ENCODE measurements at regions not wholly inside any gene's neighbourhood (a gene's known extent, or its start where the extent isn't known, plus 50 kb on each side); places are given as distances from the start of the nearest gene placed in this dataset.

- TF ChIP-seq SMC3 (IDR thresholded peaks at IDR 0.05; ENCODE audit: low read depth, low read length) (peak; percentile 82), YY1 (IDR thresholded peaks at IDR 0.05; ENCODE audit: low read depth) (no peak), RAD21 (IDR thresholded peaks at IDR 0.05; ENCODE audit: low read length) (peak; percentile 90), GATA2 (CRISPR knock-in tag; IDR thresholded peaks at IDR 0.05) (no peak), CTCF (IDR thresholded peaks at IDR 0.05) (peak; percentile 92)
- no peaks in the 10 kb centered on the region for H3K9me3 ChIP-seq
- H3F3A ChIP-seq (replicated peaks; ENCODE audit: insufficient read depth), result no peaks in the 10 kb centered on the region
- ChIA-PET CTCF (interaction anchor here (0.5 to 2.2 kb wide), 50 partner anchors 10 to 1387 kb away, joined by 3 to 27 read pairs (median 3); partner anchors contain the start of gene RAP2C), POLR2A (interaction anchor here (0.6 kb wide), 1 partner anchor 270 kb away, joined by 3 read pairs; no protein-coding TSS in a partner anchor)
- H3K4me2 ChIP-seq, result peak overlapping the region; percentile 51
- H3K27me3 ChIP-seq (ENCODE audit: insufficient read depth), result peaks cover 11% of the 10 kb centered on the region; the same call in 1 of the 2 replicates
- peaks cover 0 to 3% of the 10 kb centered on the region in 2 experiments; a peak in 1 of 4 replicates for H3K4me1 ChIP-seq (ENCODE audit: control insufficient read depth in 1 of 2, insufficient read depth in 2 of 2, low read depth in 1 of 2, low read length in 1 of 2)
- no peak overlapping the region for H3K27ac ChIP-seq (ENCODE audit: low read depth in 2 of 2, low read length in 1 of 2)
- peak overlapping the region in 1 of 2 experiments; percentile 24; a peak in 1 of 4 replicates for H3K4me3 ChIP-seq (ENCODE audit: low read depth in 2 of 2, low read length in 1 of 2)
- H4K20me1 ChIP-seq (ENCODE audit: insufficient read depth), result no peaks in the 10 kb centered on the region
- no peaks in the 10 kb centered on the region for H3K9me2 ChIP-seq
- no peaks in the 10 kb centered on the region for H3K79me2 ChIP-seq (ENCODE audit: insufficient read depth)
- no peak overlapping the region; the same call in 1 of the 2 replicates for H2AFZ ChIP-seq (ENCODE audit: low read depth)
- H3K9ac ChIP-seq, result no peak overlapping the region
- 20% methylated on average over 30 of the region's 31 CpGs for WGBS (ENCODE audit: low lambda C conversion rate)
- DNase-seq, result peak; percentile 81
- H3K36me3 ChIP-seq (replicated peaks in 1 of 2; ENCODE audit: control insufficient read depth in 1 of 2, insufficient read depth in 2 of 2, low read length in 1 of 2), result no peaks in the 10 kb centered on the region
Observed at GRCh38 chrX:131841496-131842437, 181.3 kb upstream of the STK26 start.

DNA sequence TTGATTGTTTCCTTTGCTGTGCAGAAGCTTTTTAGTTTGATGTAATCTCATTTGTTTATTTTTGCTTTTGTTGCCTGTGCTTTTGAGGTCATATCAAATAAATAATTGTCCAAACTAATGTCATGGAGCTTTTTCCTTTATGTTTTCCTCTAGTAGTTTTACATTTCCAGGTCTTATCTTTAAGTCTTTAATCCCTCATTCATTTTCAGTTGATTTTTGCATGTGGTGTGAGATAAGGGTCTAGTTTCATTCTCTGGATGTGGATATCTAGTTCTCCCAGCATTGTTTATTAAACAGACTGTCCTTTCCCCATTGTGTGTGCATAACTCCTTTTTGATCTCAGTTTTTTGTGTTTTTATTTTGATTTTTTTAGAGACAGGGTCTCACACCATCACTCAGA is 179.1 kb upstream of the STK26 start:
- Histone ChIP-seq H3K9me2 (no peaks in the 10 kb centered on the region), H2AFZ (ENCODE audit: low read depth) (no peak overlapping the region), H3K9me3 (no peaks in the 10 kb centered on the region), H3K79me2 (ENCODE audit: insufficient read depth) (no peaks in the 10 kb centered on the region), H4K20me1 (ENCODE audit: insufficient read depth) (no peaks in the 10 kb centered on the region), H3K27me3 (ENCODE audit: insufficient read depth) (peaks cover 11% of the 10 kb centered on the region; the same call in 1 of the 2 replicates), H3K4me2 (no peak overlapping the region), H3K9ac (no peak overlapping the region), H3K4me1 (ENCODE audit: control insufficient read depth in 1 of 2, insufficient read depth in 2 of 2, low read depth in 1 of 2, low read length in 1 of 2) (peaks cover 0 to 3% of the 10 kb centered on the region in 2 experiments; a peak in 1 of 4 replicates), H3F3A (replicated peaks; ENCODE audit: insufficient read depth) (no peaks in the 10 kb centered on the region), H3K4me3 (ENCODE audit: low read depth in 2 of 2, low read length in 1 of 2) (no peak overlapping the region), H3K36me3 (replicated peaks in 1 of 2; ENCODE audit: control insufficient read depth in 1 of 2, insufficient read depth in 2 of 2, low read length in 1 of 2) (no peaks in the 10 kb centered on the region), H3K27ac (ENCODE audit: low read depth in 2 of 2, low read length in 1 of 2) (no peak overlapping the region)
- ChIA-PET POLR2A (no interaction called here), CTCF (interaction anchor here (1.0 to 1.7 kb wide), 4 partner anchors 9 to 770 kb away, joined by 3 to 4 read pairs (median 4); partner anchors contain the start of gene RAP2C)
- DNase-seq, result no peak
- TF ChIP-seq NRF1 (IDR thresholded peaks at IDR 0.05; ENCODE audit: low read depth, low read length) (no peak), TCF12 (IDR thresholded peaks at IDR 0.05) (no peak), EP300 (IDR thresholded peaks at IDR 0.05; ENCODE audit: borderline replicate concordance in 1 of 2, low read depth in 1 of 2, low read length in 1 of 2) (no peak), CTCF (IDR thresholded peaks at IDR 0.05) (no peak), RAD21 (IDR thresholded peaks at IDR 0.05; ENCODE audit: low read length) (no peak), FOSL2 (IDR thresholded peaks at IDR 0.05; ENCODE audit: borderline replicate concordance, low read depth) (no peak), GABPA (IDR thresholded peaks at IDR 0.05; ENCODE audit: low read depth) (no peak), RFX5 (IDR thresholded peaks at IDR 0.05; ENCODE audit: low read length) (no peak), EZH2phosphoT487 (IDR thresholded peaks at IDR 0.05; ENCODE audit: borderline replicate concordance, low read depth) (no peak), ZBTB33 (IDR thresholded peaks at IDR 0.05; ENCODE audit: borderline replicate concordance, low read depth) (no peak), ELF1 (IDR thresholded peaks at IDR 0.05) (no peak), FOXJ3 (CRISPR knock-in tag; IDR thresholded peaks at IDR 0.05) (no peak), TEAD4 (IDR thresholded peaks at IDR 0.05; ENCODE audit: borderline replicate concordance, insufficient read depth) (no peak), CHD2 (IDR thresholded peaks at IDR 0.05; ENCODE audit: low read length, partially characterized antibody) (no peak), SIN3A (IDR thresholded peaks at IDR 0.05; ENCODE audit: borderline replicate concordance, low read depth, low read length) (no peak)
- TF ChIP-seq, protein P1, sequence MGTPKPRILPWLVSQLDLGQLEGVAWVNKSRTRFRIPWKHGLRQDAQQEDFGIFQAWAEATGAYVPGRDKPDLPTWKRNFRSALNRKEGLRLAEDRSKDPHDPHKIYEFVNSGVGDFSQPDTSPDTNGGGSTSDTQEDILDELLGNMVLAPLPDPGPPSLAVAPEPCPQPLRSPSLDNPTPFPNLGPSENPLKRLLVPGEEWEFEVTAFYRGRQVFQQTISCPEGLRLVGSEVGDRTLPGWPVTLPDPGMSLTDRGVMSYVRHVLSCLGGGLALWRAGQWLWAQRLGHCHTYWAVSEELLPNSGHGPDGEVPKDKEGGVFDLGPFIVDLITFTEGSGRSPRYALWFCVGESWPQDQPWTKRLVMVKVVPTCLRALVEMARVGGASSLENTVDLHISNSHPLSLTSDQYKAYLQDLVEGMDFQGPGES (IDR thresholded peaks at IDR 0.05; ENCODE audit: low read depth, low read length), result no peak

All from SK-N-SH (cell line).